IPS-18c (cell line): ENCODE measurements at regions not wholly inside any gene's neighbourhood (a gene's known extent, or its start where the extent isn't known, plus 50 kb on each side); places are given as distances from the start of the nearest gene placed in this dataset.

Experiments used
- H3K4me3 ChIP-seq: 2 replicates; pipeline ENCODE4 v1.7.0; 2013; ENCODE audit warnings: low read depth, mild to moderate bottlenecking, low read length, moderate library complexity; ENCODE audit not compliant: insufficient read depth
- H3K9me3 ChIP-seq: one replicate; pipeline ENCODE4 v1.6.1; 2013; ENCODE audit warnings: mild to moderate bottlenecking, low read length, moderate library complexity; ENCODE audit not compliant: control insufficient read depth, insufficient read depth

DNA sequence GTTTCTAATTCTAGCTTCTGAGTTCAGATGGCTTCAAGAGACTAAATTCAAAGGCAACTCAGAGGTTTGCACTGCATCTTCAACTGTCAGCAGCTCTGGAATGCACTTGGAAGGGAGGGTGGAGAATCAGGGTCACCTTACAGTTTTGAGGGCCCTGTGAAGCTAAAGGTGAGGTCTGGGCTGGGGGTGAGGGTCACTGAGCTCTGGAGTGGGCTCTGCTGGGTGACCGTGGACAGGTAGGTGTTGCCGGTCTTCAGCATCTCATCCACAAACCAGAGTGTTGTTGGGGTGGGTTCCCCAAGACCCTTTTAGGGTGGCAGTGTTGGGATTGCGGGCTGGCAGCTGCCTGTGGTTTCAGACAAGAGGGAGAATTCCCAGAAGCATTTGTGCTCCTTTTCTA, 70.1 kb upstream of the CXCR4 start:
- no peak overlapping the region for H3K4me3 ChIP-seq
- peaks cover 4% of the 10 kb centered on the region for H3K9me3 ChIP-seq

GRCh38 chr2:136185981-136186776, 68.2 kb upstream of the CXCR4 start:
- Histone ChIP-seq H3K4me3 (no peak overlapping the region), H3K9me3 (peaks cover 4% of the 10 kb centered on the region)

DNA sequence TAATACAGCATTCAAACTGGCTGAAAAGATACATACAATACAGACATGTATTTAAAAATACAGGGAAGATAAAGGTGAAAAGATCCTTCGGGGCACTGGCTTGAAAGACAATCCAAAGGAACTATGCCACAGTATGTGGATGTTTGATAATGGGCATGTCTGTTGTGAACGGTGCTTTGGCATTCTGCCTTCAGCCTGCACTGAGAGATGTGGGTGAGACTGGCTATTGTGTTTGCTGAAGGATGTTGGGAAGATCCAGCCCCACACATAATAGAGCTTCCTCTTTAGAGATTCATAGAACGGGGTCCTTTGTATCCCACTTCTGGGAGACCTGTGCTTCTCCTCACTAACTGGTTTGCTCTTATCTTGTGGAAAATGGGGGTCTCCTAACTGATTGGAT, 65.1 kb upstream of the CXCR4 start:
- no peaks in the 10 kb centered on the region for H3K9me3 ChIP-seq

GRCh38 chr2:136182315-136182714, 64.4 kb upstream of the CXCR4 start:
- Histone ChIP-seq H3K4me3 (no peak overlapping the region), H3K9me3 (no peaks in the 10 kb centered on the region)

More for the DNA sequence above, 65.1 kb upstream of the CXCR4 start:
- H3K4me3 ChIP-seq: no peak overlapping the region

DNA sequence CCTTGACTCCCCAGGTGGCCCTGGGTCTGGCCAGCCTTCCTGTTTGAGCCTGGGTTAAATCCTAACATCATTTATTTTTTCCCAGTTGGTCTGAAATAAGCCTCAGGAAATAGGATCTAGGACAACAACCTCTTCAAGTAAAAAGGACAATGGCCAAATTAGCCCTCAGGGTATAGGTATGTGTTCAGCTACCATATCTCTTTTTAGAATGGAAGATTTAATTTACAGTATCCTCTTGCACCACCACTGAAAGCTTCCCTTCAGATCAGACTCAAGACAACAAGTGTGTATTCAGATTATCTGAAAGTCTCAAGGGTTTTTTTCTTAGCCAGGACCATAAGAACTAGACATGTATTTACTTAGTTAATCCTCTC, 61.6 kb upstream of the CXCR4 start:
- Histone ChIP-seq H3K9me3 (no peaks in the 10 kb centered on the region), H3K4me3 (no peak overlapping the region)

DNA sequence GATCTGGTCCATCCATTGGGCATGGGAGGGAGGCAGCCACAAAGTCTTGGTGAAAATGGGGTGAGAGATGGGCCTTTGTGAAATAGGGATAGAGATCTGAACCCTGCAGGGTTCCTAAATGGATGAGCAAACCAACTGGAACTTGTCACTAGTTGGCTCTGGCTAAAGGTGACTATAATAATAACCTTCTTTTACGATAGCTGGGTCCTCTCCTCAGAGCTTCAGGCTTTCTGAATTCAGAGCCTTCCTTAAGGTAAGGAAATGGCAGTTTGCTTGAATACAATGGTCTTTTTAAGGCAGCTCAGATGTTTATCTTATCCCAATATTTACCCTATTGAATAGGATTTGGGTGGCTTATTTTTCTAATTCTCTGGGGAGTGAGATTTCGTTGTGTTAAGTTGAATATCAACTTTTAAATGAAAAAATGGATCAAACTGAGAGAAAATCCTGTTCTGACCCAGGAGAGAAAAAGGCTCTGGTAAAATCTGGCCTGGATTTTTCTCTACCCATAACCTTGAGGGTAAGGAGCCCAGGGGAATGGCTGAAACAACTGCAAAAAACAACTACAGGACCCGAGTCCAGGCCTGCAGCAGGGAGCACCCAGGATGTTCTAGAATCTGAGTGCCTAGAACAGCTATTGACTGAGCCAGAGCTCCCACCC, 61.1 kb upstream of the CXCR4 start:
- H3K9me3 ChIP-seq: no peaks in the 10 kb centered on the region
- H3K4me3 ChIP-seq: no peak overlapping the region

- Histone ChIP-seq H3K4me3 (no peak overlapping the region), H3K9me3 (peaks cover 3% of the 10 kb centered on the region)
These were observed 57.9 kb upstream of the CXCR4 start for GRCh38 chr2:136175868-136176267.

DNA sequence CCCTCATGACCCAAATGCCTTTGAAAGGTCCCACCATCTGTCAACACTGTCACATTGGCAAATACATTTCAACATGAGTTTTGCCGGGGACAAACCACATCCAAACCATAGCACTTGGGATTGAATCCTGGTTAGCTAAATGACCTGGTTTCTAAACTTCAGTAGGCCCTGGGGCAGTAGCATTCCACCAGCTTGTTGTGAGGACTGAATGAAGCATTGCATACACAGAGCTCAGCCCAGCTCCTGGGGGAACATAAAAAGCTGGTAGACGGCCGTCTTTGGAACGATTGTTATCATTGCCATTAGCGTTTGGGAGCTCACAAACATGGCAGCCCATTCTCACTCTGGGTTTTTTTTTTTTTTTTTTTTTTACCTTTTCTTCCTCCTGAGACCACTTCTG, 57.5 kb upstream of the CXCR4 start:
- Histone ChIP-seq H3K9me3 (peaks cover 3% of the 10 kb centered on the region), H3K4me3 (no peak overlapping the region)

DNA sequence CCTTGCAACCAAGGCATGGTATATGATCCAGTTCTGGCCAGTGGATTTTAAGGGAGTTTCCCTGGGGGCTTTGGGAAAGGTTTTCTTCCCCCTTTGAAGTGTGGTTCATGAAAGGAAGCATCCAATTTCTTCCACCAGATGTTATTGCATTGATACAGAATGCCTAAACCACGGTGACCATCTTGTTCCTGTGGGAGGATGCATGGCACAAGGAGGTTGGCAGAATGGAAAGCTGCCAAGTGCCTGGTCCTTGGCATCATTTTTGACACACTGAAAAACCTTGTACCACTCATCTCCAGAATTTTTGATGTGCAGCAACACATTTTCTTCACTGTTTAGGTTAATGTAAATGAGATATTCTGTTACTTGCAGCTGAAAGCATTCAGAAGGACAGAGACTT, 55.2 kb upstream of the CXCR4 start:
- Histone ChIP-seq H3K9me3 (peaks cover 3% of the 10 kb centered on the region), H3K4me3 (no peak overlapping the region)

DNA sequence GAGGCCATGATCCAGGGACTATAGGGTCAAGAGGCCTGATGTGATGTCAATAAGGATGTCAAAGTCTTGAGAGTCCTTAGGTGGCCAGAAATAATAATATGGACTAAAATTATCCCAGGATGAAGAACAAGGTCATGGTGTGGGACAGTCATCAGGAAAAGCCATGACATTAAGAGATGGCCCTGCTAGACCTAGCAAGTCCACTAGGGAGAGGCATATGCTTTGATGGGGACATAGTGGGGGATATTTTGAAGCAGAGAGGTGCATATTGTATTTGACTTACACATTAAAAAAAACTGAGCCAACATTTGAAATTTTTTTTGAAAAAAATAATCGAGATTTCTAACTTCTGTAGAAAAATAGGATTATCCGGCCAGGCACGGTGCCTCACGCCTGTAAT, 53.3 kb upstream of the CXCR4 start:
- H3K4me3 ChIP-seq: no peak overlapping the region
- H3K9me3 ChIP-seq: peaks cover 3% of the 10 kb centered on the region

- Histone ChIP-seq H3K4me3 (no peak overlapping the region), H3K9me3 (peaks cover 3% of the 10 kb centered on the region)
These were observed 50.8 kb upstream of the CXCR4 start for GRCh38 chr2:136168720-136169119.

GRCh38 chr2:136167721-136168475, 49.9 kb upstream of the CXCR4 start:
- Histone ChIP-seq H3K9me3 (no peaks in the 10 kb centered on the region), H3K4me3 (no peak overlapping the region)
